Neural progenitor cell (in vitro differentiated cells): ENCODE measurements at regions not wholly inside any gene's neighbourhood (a gene's known extent, or its start where the extent isn't known, plus 50 kb on each side); places are given as distances from the start of the nearest gene placed in this dataset.

Experiments used
- DNase-seq: peaks from one replicate; pipeline ENCODE4 v3.0.0-alpha.2; 2016; ENCODE audit warnings: low spot score
- H2AFZ ChIP-seq: fragments of 200-600 bp; sonication (generic); replicated peaks from 2 replicates; pipeline ENCODE4 v1.6.1; 2016; ENCODE audit warnings: antibody characterized with exemption
- H3F3A ChIP-seq: fragments of 200-600 bp; sonication (generic); 2 replicates; pipeline ENCODE4 v1.6.1; 2016; ENCODE audit warnings: antibody characterized with exemption, low read depth
- H3K27ac ChIP-seq: fragments of 200-600 bp; sonication (generic); 2 replicates; pipeline ENCODE4 v1.5.1; 2016; ENCODE audit warnings: mild to moderate bottlenecking
- H3K27me3 ChIP-seq: fragments of 200-600 bp; sonication (generic); 2 replicates; pipeline ENCODE4 v1.6.1; 2016; ENCODE audit warnings: mild to moderate bottlenecking, moderate library complexity
- H3K36me3 ChIP-seq: fragments of 200-600 bp; sonication (generic); 2 replicates; pipeline ENCODE4 v1.5.1; 2016
- H3K4me1 ChIP-seq: fragments of 200-600 bp; sonication (generic); 2 replicates; pipeline ENCODE4 v1.6.1; 2016; ENCODE audit warnings: mixed run types
- H3K4me2 ChIP-seq: fragments of 200-600 bp; sonication (generic); 2 replicates; pipeline ENCODE4 v1.6.1; 2016
- H3K4me3 ChIP-seq: fragments of 200-600 bp; sonication (generic); 2 replicates; pipeline ENCODE4 v1.5.1; 2016
- H3K79me2 ChIP-seq: fragments of 200-600 bp; sonication (generic); 2 replicates; pipeline ENCODE4 v1.6.1; 2016; ENCODE audit warnings: low read depth
- H3K9ac ChIP-seq: fragments of 200-600 bp; sonication (generic); 2 replicates; pipeline ENCODE4 v1.6.1; 2016
- H3K9me3 ChIP-seq: fragments of 200-600 bp; sonication (generic); 2 replicates; pipeline ENCODE4 v1.5.1; 2016; ENCODE audit warnings: low read depth
- H4K20me1 ChIP-seq: fragments of 200-600 bp; sonication (generic); 2 replicates; pipeline ENCODE4 v1.6.1; 2016; ENCODE audit warnings: low read depth
- H3K27ac Mint-ChIP-seq: 3 replicates; pipeline ENCODE4 v1.8.0; 2021; ENCODE audit warnings: mixed read lengths
- H3K27me3 Mint-ChIP-seq: 2 replicates; pipeline ENCODE4 v1.8.0; 2022; ENCODE audit warnings: low read depth, mild to moderate bottlenecking, inconsistent platforms, moderate library complexity, mixed read lengths; ENCODE audit not compliant: insufficient read depth
- H3K36me3 Mint-ChIP-seq: 3 replicates; pipeline ENCODE4 v1.8.0; 2021; ENCODE audit warnings: mixed read lengths
- H3K4me1 Mint-ChIP-seq: 3 replicates; pipeline ENCODE4 v1.8.0; 2021; ENCODE audit warnings: mixed read lengths
- H3K4me3 Mint-ChIP-seq: 3 replicates; pipeline ENCODE4 v1.8.0; 2021; ENCODE audit warnings: mild to moderate bottlenecking, moderate library complexity, mixed read lengths
- H3K9me3 Mint-ChIP-seq: 3 replicates; pipeline ENCODE4 v1.8.0; 2020; ENCODE audit warnings: mixed read lengths
- CTCF ChIP-seq: fragments of 200-600 bp; sonication (generic); IDR thresholded peaks from 2 replicates; pipeline ENCODE4 v1.5.1; 2017; ENCODE audit warnings: antibody characterized with exemption, mild to moderate bottlenecking
- EZH2 ChIP-seq: fragments of 200-600 bp; sonication (generic); IDR thresholded peaks from 2 replicates; pipeline ENCODE4 v1.6.1; 2017; ENCODE audit warnings: antibody characterized with exemption, mild to moderate bottlenecking, moderate library complexity
- EZH2phosphoT487 ChIP-seq: fragments of 200-600 bp; sonication (generic); IDR thresholded peaks from 2 replicates; pipeline ENCODE4 v1.6.1; 2017; ENCODE audit warnings: antibody characterized with exemption

GRCh38 chr5:57341380-57341979 is 141.1 kb downstream of the ACTBL2 start:
- TF ChIP-seq EZH2phosphoT487 (no peak), EZH2 (no peak), CTCF (no peak)
- no peak overlapping the region for H3K4me3 ChIP-seq
- no peaks in the 10 kb centered on the region for H3K79me2 ChIP-seq
- no peaks in the 10 kb centered on the region for H3K27me3 ChIP-seq
- no peaks in the 10 kb centered on the region for H3K9me3 Mint-ChIP-seq
- H3K27ac ChIP-seq, result no peak overlapping the region
- no peaks in the 10 kb centered on the region for H3F3A ChIP-seq
- no peak overlapping the region for H3K4me2 ChIP-seq
- no peaks in the 10 kb centered on the region for H3K36me3 ChIP-seq
- no peaks in the 10 kb centered on the region for H3K9me3 ChIP-seq
- no peak overlapping the region for H2AFZ ChIP-seq
- no peak overlapping the region for H3K27ac Mint-ChIP-seq
- H3K27me3 Mint-ChIP-seq, result peaks cover 2% of the 10 kb centered on the region
- no peaks in the 10 kb centered on the region for H4K20me1 ChIP-seq
- no peaks in the 10 kb centered on the region for H3K36me3 Mint-ChIP-seq
- DNase-seq, result no peak
- H3K9ac ChIP-seq, result no peak overlapping the region
- H3K4me1 Mint-ChIP-seq, result no peaks in the 10 kb centered on the region
- no peak overlapping the region for H3K4me3 Mint-ChIP-seq
- no peaks in the 10 kb centered on the region for H3K4me1 ChIP-seq

GRCh38 chr5:57340681-57341080 is 141.9 kb downstream of the ACTBL2 start:
- Histone ChIP-seq H3K4me2 (no peak overlapping the region), H3K79me2 (no peaks in the 10 kb centered on the region), H3K36me3 (no peaks in the 10 kb centered on the region), H3K9me3 (no peaks in the 10 kb centered on the region), H3K27ac (no peak overlapping the region), H3K4me1 (no peaks in the 10 kb centered on the region), H3F3A (no peaks in the 10 kb centered on the region), H3K9ac (no peak overlapping the region), H2AFZ (no peak overlapping the region), H4K20me1 (no peaks in the 10 kb centered on the region), H3K27me3 (no peaks in the 10 kb centered on the region), H3K4me3 (no peak overlapping the region)
- Mint-ChIP-seq H3K4me3 (no peak overlapping the region), H3K4me1 (no peaks in the 10 kb centered on the region), H3K36me3 (no peaks in the 10 kb centered on the region), H3K9me3 (no peaks in the 10 kb centered on the region), H3K27ac (no peak overlapping the region), H3K27me3 (peaks cover 2% of the 10 kb centered on the region)
- no peak for DNase-seq
- TF ChIP-seq EZH2phosphoT487, result no peak
- TF ChIP-seq CTCF, result no peak
- TF ChIP-seq EZH2, result no peak

GRCh38 chr5:57339521-57339920 is 143.1 kb downstream of the ACTBL2 start:
- no peaks in the 10 kb centered on the region for H3K27me3 ChIP-seq

More at GRCh38 chr5:57339521-57339920, 143.1 kb downstream of the ACTBL2 start:
- Mint-ChIP-seq H3K27me3 (peaks cover 2% of the 10 kb centered on the region), H3K9me3 (no peaks in the 10 kb centered on the region), H3K4me3 (no peak overlapping the region), H3K36me3 (no peaks in the 10 kb centered on the region), H3K4me1 (no peaks in the 10 kb centered on the region), H3K27ac (no peak overlapping the region)
- H3F3A ChIP-seq, result no peaks in the 10 kb centered on the region
- H3K27ac ChIP-seq, result no peak overlapping the region
- no peaks in the 10 kb centered on the region for H4K20me1 ChIP-seq
- H3K4me2 ChIP-seq, result no peak overlapping the region
- no peaks in the 10 kb centered on the region for H3K9me3 ChIP-seq
- no peak overlapping the region for H3K4me3 ChIP-seq
- H3K9ac ChIP-seq, result no peak overlapping the region
- no peak for DNase-seq
- H3K4me1 ChIP-seq, result no peaks in the 10 kb centered on the region
- no peak overlapping the region for H2AFZ ChIP-seq
- H3K36me3 ChIP-seq, result no peaks in the 10 kb centered on the region
- TF ChIP-seq EZH2, result no peak
- no peak for TF ChIP-seq EZH2phosphoT487
- no peak for TF ChIP-seq CTCF
- no peaks in the 10 kb centered on the region for H3K79me2 ChIP-seq
